Endothelial cell of umbilical vein (primary cell): ENCODE measurements at regions not wholly inside any gene's neighbourhood (a gene's known extent, or its start where the extent isn't known, plus 50 kb on each side); places are given as distances from the start of the nearest gene placed in this dataset.

ENCODE experiments used
- EZH2 ChIP-seq: IDR thresholded peaks from 2 replicates; pipeline ENCODE4 v1.6.1; 2012; ENCODE audit warnings: borderline replicate concordance, low read depth, mild to moderate bottlenecking, moderate library complexity, low read length, inconsistent platforms; ENCODE audit not compliant: severe bottlenecking
- JUN ChIP-seq: IDR thresholded peaks from 2 replicates; pipeline ENCODE4 v1.6.1; 2011; ENCODE audit warnings: borderline replicate concordance, low read depth; ENCODE audit not compliant: insufficient read length, insufficient read depth
- POLR2A ChIP-seq: IDR thresholded peaks from 2 replicates; pipeline ENCODE4 v1.6.1; 2012; ENCODE audit warnings: low read depth, mild to moderate bottlenecking, control low read depth, low read length
- TF ChIP-seq, protein P1 (sequence below), 2 donors: IDR thresholded peaks; 1 replicate in 1 of 2; 2 replicates in 1 of 2; pipeline ENCODE4 v1.5.1; 2011; ENCODE audit warnings: low read length in 2 of 2, mild to moderate bottlenecking in 2 of 2, moderate library complexity in 2 of 2, control low read depth in 1 of 2, inconsistent platforms in 1 of 2, low read depth in 1 of 2; ENCODE audit not compliant: insufficient read depth in 1 of 2; ENCODE audit errors: extremely low read depth in 1 of 2
- TF ChIP-seq, protein P2 (sequence below): IDR thresholded peaks from 2 replicates; pipeline ENCODE4 v1.6.1; 2011; ENCODE audit not compliant: insufficient read depth, insufficient read length

DNA sequence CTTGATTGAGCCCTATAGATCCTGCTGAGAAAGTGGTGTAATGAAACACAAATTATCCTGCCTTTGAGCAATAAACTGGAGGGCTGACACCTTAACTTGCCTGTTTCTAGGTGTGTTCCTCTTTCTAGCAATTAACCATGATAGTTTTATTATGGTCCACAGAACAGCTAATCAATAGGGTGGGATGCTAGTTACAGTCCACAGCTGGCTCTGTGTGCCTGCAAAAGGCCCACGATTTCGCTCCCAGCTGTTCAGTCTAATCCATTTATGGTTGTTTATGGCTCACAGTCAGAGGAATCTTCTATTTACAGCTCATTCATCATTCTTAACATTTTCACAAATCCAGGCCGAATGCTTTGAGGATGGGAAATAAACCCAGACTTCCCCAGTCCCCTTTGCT lies 674.9 kb downstream of the SMARCA1 start:
- TF ChIP-seq, protein P1, sequence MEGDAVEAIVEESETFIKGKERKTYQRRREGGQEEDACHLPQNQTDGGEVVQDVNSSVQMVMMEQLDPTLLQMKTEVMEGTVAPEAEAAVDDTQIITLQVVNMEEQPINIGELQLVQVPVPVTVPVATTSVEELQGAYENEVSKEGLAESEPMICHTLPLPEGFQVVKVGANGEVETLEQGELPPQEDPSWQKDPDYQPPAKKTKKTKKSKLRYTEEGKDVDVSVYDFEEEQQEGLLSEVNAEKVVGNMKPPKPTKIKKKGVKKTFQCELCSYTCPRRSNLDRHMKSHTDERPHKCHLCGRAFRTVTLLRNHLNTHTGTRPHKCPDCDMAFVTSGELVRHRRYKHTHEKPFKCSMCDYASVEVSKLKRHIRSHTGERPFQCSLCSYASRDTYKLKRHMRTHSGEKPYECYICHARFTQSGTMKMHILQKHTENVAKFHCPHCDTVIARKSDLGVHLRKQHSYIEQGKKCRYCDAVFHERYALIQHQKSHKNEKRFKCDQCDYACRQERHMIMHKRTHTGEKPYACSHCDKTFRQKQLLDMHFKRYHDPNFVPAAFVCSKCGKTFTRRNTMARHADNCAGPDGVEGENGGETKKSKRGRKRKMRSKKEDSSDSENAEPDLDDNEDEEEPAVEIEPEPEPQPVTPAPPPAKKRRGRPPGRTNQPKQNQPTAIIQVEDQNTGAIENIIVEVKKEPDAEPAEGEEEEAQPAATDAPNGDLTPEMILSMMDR (IDR thresholded peaks at IDR 0.05; ENCODE audit: extremely low read depth in 1 of 2, insufficient read depth in 1 of 2, low read depth in 1 of 2, low read length in 2 of 2): no peak
- TF ChIP-seq POLR2A (no peak), EZH2 (no peak), JUN (no peak)
- TF ChIP-seq, protein P2, sequence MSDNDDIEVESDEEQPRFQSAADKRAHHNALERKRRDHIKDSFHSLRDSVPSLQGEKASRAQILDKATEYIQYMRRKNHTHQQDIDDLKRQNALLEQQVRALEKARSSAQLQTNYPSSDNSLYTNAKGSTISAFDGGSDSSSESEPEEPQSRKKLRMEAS: no peak
